ENCODE measurements at regions not wholly inside any gene's neighbourhood (a gene's known extent, or its start where the extent isn't known, plus 50 kb on each side); places are given as distances from the start of the nearest gene placed in this dataset.

DNA sequence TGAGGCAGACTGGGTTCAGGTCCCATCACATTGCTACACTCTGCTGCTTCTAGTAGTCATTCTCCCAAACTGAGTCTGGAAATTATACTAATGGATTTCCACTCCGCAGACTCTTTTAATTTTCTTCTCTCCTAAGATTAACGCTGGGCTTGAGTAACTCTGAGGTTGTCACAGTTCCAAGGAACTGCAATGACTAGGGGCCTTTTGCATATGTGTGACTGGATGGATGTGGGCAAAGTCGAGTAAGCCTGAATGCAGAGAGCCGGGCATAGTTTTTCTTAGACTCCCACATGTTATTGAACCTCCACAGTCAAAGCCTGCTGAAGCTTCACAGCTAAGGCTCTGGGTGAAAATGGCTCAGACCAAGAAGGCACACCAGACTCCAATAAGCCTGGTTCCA, 160.9 kb upstream of the PROX1 start:
- no peaks in the 10 kb centered on the region for H3K27me3 ChIP-seq (ENCODE audit: insufficient read depth)
- no peaks in the 10 kb centered on the region for H3K36me3 ChIP-seq (replicated peaks in 1 of 2; ENCODE audit: control insufficient read depth in 1 of 2, insufficient read depth in 2 of 2, low read length in 1 of 2)
- H3F3A ChIP-seq (replicated peaks; ENCODE audit: insufficient read depth): no peaks in the 10 kb centered on the region
- H4K20me1 ChIP-seq (ENCODE audit: insufficient read depth): no peaks in the 10 kb centered on the region
- no peak overlapping the region for H2AFZ ChIP-seq (ENCODE audit: low read depth)
- H3K4me3 ChIP-seq (ENCODE audit: low read depth in 2 of 2, low read length in 1 of 2): no peak overlapping the region
- 33% methylated on average over 4 of the region's 4 CpGs for WGBS (ENCODE audit: low lambda C conversion rate)
- POLR2A ChIA-PET: no interaction called here
- no peak overlapping the region for H3K9ac ChIP-seq
- H3K27ac ChIP-seq (ENCODE audit: low read depth in 2 of 2, low read length in 1 of 2): no peak overlapping the region
- H3K4me2 ChIP-seq: no peak overlapping the region
- 0 out of 2 replicates have a peak, but pooled peaks cover 5% of the 10 kb centered on the region for H3K9me3 ChIP-seq
- H3K4me1 ChIP-seq (ENCODE audit: control insufficient read depth in 1 of 2, insufficient read depth in 2 of 2, low read depth in 1 of 2, low read length in 1 of 2): no peaks in the 10 kb centered on the region
- TF ChIP-seq, protein P1, sequence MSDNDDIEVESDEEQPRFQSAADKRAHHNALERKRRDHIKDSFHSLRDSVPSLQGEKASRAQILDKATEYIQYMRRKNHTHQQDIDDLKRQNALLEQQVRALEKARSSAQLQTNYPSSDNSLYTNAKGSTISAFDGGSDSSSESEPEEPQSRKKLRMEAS (IDR thresholded peaks at IDR 0.05; ENCODE audit: low read depth): no peak
- TF ChIP-seq SMC3 (IDR thresholded peaks at IDR 0.05; ENCODE audit: low read depth, low read length) (no peak), MEF2A (IDR thresholded peaks at IDR 0.05; ENCODE audit: borderline replicate concordance, low read depth) (no peak), SIN3A (IDR thresholded peaks at IDR 0.05; ENCODE audit: borderline replicate concordance, low read depth, low read length) (no peak), FOSL2 (IDR thresholded peaks at IDR 0.05; ENCODE audit: borderline replicate concordance, low read depth) (no peak), YY1 (IDR thresholded peaks at IDR 0.05; ENCODE audit: low read depth) (no peak), CHD2 (IDR thresholded peaks at IDR 0.05; ENCODE audit: low read length, partially characterized antibody) (no peak), FOXM1 (IDR thresholded peaks at IDR 0.05; ENCODE audit: low read depth) (no peak), GATA2 (CRISPR knock-in tag; IDR thresholded peaks at IDR 0.05) (no peak), POLR2AphosphoS5 (IDR thresholded peaks at IDR 0.05; ENCODE audit: low read depth, low read length) (no peak)
- TF ChIP-seq, protein P2, sequence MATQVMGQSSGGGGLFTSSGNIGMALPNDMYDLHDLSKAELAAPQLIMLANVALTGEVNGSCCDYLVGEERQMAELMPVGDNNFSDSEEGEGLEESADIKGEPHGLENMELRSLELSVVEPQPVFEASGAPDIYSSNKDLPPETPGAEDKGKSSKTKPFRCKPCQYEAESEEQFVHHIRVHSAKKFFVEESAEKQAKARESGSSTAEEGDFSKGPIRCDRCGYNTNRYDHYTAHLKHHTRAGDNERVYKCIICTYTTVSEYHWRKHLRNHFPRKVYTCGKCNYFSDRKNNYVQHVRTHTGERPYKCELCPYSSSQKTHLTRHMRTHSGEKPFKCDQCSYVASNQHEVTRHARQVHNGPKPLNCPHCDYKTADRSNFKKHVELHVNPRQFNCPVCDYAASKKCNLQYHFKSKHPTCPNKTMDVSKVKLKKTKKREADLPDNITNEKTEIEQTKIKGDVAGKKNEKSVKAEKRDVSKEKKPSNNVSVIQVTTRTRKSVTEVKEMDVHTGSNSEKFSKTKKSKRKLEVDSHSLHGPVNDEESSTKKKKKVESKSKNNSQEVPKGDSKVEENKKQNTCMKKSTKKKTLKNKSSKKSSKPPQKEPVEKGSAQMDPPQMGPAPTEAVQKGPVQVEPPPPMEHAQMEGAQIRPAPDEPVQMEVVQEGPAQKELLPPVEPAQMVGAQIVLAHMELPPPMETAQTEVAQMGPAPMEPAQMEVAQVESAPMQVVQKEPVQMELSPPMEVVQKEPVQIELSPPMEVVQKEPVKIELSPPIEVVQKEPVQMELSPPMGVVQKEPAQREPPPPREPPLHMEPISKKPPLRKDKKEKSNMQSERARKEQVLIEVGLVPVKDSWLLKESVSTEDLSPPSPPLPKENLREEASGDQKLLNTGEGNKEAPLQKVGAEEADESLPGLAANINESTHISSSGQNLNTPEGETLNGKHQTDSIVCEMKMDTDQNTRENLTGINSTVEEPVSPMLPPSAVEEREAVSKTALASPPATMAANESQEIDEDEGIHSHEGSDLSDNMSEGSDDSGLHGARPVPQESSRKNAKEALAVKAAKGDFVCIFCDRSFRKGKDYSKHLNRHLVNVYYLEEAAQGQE (IDR thresholded peaks at IDR 0.05; ENCODE audit: low read depth, low read length): no peak
- no peaks in the 10 kb centered on the region for H3K79me2 ChIP-seq (ENCODE audit: insufficient read depth)
- no peaks in the 10 kb centered on the region for H3K9me2 ChIP-seq
- no peak for DNase-seq
- CTCF ChIA-PET: no interaction called here

DNA sequence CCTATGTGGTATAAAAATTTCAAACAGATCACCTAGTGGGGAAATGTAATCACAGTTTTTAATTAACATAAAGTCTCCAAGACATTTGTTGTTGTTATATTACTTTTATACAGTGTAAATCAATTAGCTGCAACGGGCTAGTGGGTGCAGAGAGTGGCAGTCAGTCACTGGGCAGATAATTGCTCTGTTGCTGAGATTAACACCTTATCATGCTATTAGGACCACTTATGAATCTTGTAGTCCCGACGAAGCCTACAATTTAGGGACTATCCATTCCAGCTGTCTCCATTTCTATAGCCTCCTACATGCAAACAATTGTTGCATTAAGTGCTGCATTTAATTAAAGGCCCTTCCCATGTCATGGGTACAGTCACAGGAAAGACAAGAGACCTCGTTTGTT, 158.9 kb upstream of the PROX1 start:
- TF ChIP-seq YY1 (IDR thresholded peaks at IDR 0.05; ENCODE audit: low read depth) (no peak), FOXJ3 (CRISPR knock-in tag; IDR thresholded peaks at IDR 0.05) (no peak), EZH2phosphoT487 (IDR thresholded peaks at IDR 0.05; ENCODE audit: borderline replicate concordance, low read depth) (no peak), SMC3 (IDR thresholded peaks at IDR 0.05; ENCODE audit: low read depth, low read length) (no peak), TEAD4 (IDR thresholded peaks at IDR 0.05; ENCODE audit: borderline replicate concordance, insufficient read depth) (no peak), RAD21 (IDR thresholded peaks at IDR 0.05; ENCODE audit: low read length) (no peak), ZBTB33 (IDR thresholded peaks at IDR 0.05; ENCODE audit: borderline replicate concordance, low read depth) (no peak), ELF1 (IDR thresholded peaks at IDR 0.05) (no peak), CHD2 (IDR thresholded peaks at IDR 0.05; ENCODE audit: low read length, partially characterized antibody) (no peak)
- Histone ChIP-seq H3K9ac (no peak overlapping the region), H3F3A (replicated peaks; ENCODE audit: insufficient read depth) (no peaks in the 10 kb centered on the region), H4K20me1 (ENCODE audit: insufficient read depth) (no peaks in the 10 kb centered on the region), H3K4me2 (no peak overlapping the region), H3K4me3 (ENCODE audit: low read depth in 2 of 2, low read length in 1 of 2) (no peak overlapping the region), H3K27me3 (ENCODE audit: insufficient read depth) (no peaks in the 10 kb centered on the region), H3K4me1 (ENCODE audit: control insufficient read depth in 1 of 2, insufficient read depth in 2 of 2, low read depth in 1 of 2, low read length in 1 of 2) (no peaks in the 10 kb centered on the region), H3K27ac (ENCODE audit: low read depth in 2 of 2, low read length in 1 of 2) (no peak overlapping the region), H3K9me3 (0 out of 2 replicates have a peak, but pooled peaks cover 5% of the 10 kb centered on the region), H3K79me2 (ENCODE audit: insufficient read depth) (no peaks in the 10 kb centered on the region), H2AFZ (ENCODE audit: low read depth) (no peak overlapping the region), H3K9me2 (no peaks in the 10 kb centered on the region), H3K36me3 (replicated peaks in 1 of 2; ENCODE audit: control insufficient read depth in 1 of 2, insufficient read depth in 2 of 2, low read length in 1 of 2) (no peaks in the 10 kb centered on the region)
- ChIA-PET POLR2A (no interaction called here), CTCF (no interaction called here)
- WGBS (ENCODE audit: low lambda C conversion rate): 6% methylated on average over 4 of the region's 4 CpGs
- DNase-seq: no peak

Data from SK-N-SH (cell line).